GM18873 (cell line): ENCODE measurements at regions not wholly inside any gene's neighbourhood (a gene's known extent, or its start where the extent isn't known, plus 50 kb on each side); places are given as distances from the start of the nearest gene placed in this dataset.
"Not testable (repeated sequence)": the region's sequence is repeated elsewhere in the genome, so short reads cannot be mapped to it uniquely, and the experiment has no call there.

ENCODE experiments used
- ATAC-seq: cut with Tn5 transposase; IDR thresholded peaks from one replicate; pipeline ENCODE4 v1.9.1; 2021; ENCODE audit warnings: mild to moderate bottlenecking, moderate library complexity, moderate number of reproducible peaks; ENCODE audit not compliant: unreplicated experiment, low FRiP score

DNA sequence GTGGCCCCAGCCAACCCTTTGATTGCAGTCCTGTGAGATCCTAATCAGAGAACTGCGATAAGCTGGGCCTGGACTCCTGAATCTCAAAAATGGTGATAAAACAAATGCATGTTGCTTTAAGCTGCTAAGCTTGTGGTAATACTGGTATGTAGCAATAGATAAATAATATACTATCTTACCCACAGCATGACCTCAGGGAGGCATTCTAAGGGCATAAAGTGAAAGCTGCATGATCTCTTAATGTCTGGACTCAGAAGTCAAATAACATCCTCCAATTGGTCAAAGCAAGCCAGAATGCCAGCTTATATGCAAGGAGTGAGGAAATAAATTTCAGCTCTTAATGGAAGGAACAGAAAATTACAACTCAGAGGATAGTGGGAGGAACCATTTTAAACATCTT lies 246.1 kb downstream of the FSIP2 start:
- ATAC-seq: no peak

DNA sequence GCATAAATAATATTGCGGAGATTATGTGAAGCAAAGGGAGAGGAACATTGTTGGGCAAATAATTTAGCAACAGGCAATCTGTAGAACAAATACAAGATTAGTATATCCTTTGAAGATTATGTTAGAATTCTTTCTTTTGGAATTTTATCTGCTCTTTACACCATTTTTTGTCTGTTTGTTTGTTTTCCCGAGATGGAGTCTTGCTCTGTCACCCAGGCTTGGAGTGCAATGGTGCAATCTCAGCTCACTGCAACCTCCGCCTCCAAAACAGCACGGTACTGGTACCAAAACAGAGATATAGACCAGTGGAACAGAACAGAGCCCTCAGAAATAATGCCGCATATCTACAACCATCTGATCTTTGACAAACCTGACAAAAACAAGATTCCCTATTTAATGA lies 250.3 kb downstream of the FSIP2 start:
- ATAC-seq: not testable (repeated sequence)

DNA sequence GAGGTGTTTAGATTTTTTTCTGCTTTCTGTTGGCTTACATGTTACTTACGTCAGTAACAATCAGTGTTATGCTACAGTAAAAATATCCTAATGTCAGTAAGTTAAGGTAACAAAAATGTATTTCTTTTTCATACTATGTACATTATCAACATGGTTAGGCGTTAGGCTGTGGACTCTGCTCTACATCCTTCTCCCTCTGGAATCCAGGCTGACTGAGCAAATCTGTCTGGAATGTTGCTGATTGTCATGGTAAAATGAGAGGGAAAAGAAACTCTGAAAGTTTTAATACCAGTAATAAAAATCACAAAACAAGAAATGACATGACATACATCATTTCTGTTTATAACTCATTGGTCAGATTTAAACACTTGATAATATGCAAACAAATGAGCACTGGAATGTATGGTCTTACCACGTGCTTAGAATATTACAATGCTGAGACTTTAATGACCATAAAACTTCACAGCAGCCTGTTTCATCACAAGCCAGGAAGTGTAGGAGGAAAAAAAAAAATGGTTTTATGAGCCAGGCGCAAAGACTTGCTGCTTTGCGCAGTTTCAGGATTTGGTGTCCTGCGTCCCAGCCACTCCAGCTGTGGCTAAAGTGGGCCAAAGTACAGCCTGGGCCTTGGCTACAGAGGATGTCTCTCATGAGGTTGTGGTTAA lies 252.4 kb downstream of the FSIP2 start:
- no peak for ATAC-seq

DNA sequence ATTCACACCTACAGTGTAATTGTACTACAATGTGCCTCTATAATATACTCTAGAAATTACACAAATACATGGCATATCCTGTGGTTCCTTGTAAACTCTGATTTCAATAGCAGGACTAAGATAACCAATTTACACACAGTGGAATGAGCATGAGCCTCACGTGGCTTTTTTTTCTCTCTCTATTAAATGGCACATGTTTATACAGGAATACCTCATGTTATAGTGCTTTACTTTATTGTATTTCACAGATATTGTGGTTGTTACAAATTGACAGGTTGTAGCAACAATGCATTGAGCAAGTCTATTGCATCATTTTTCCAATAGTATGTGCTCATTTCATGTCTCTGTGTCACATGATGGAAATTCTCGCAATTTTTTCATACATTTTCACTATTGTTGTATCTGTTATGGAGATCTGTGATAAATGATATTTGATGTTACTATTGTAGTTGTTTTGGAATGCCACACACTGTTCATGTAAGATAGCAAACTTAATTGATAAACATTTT lies 260.0 kb downstream of the FSIP2 start:
- no peak for ATAC-seq

DNA sequence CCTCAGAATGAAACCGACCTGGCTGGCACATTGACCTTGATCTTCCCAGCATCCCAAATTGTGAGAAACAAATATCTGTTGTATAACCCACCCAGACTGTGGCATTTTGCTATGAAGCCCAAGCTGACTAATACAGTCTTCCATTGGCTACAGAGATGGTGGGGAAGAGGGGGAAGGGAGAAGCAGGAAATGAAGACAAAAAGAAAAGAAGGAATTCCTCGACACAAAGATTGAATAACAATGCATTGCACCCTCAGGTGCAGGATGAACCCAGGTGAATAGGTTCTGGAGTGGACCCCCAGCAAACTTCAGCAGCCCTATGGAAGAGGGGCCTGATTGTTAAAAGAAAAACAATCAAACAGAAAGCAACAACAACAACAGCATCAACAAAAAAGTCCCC lies 270.7 kb downstream of the FSIP2 start:
- no peak for ATAC-seq

DNA sequence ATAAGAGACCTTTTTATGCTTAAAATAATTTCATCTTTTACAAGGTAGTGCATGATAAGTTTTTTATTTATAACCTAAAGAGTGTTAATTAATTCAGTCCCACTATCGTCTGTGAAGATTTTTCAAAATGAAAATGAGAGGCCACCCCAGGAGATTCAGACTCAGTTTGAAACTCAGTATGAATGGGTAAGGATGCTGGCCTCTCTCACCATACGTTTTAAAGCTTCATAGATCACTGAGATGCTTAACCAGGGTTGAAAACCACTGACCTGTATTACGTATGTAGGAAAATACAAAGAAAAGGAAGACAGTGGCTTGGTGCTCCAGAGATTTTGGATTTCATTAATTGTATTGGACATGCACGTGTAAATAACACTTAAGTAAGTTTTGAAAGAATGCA lies 278.7 kb downstream of the FSIP2 start:
- no peak for ATAC-seq

DNA sequence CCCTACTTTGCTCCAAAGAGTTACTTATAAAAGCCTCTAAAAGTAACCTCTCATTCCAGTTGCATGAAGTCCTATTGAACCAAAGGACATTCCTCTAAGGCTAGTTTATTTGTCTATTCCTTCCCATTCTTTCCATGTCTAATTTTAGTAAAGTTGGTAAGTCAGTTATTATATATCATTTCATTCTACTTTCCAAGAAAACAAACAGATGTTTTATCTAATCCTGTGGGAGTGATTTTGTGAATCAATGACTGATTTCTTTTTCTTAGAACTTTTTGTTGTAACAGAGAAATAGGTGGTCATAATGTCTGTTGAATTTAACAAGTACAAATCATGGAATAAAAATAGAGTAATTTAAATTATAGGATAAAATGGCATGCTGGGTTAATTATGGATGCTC lies 286.3 kb downstream of the FSIP2 start:
- no peak for ATAC-seq

DNA sequence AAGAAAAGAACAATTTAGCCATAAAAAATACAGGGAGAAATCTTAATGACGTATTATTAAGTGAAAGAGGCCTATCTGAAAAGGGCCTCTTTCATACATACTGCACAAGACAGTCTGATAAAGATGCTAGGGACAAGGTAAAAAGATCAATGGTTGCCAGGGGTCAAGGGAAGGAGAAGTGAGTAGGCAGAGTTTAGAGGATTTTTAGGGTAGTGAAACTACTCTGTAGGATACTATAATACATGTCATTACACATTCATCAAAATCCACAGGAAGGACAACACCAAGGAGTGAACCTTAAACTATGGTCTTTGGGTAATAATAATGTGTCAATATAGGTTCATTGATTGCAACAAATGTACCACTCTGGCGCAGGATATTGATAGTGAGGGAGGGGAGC lies 289.3 kb downstream of the FSIP2 start:
- ATAC-seq: no peak

DNA sequence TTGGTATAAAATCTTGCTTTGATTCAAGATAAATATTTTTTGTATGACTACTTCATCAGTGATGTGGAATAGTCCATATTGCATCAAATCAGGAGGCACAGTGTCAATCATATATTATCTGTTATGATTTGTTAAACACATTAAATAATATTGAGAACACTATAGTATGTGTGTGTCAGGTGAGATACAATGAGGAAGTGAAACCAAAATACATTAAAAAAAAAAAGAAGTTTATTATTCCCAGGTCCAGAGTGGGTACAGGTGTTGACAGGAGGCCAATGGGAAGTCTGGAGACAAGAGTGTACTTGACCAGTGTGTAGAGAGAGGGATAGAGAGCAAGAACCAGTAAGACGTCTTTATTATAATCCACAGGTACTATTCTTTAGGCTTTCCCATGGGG lies 292.6 kb downstream of the FSIP2 start:
- no peak for ATAC-seq

DNA sequence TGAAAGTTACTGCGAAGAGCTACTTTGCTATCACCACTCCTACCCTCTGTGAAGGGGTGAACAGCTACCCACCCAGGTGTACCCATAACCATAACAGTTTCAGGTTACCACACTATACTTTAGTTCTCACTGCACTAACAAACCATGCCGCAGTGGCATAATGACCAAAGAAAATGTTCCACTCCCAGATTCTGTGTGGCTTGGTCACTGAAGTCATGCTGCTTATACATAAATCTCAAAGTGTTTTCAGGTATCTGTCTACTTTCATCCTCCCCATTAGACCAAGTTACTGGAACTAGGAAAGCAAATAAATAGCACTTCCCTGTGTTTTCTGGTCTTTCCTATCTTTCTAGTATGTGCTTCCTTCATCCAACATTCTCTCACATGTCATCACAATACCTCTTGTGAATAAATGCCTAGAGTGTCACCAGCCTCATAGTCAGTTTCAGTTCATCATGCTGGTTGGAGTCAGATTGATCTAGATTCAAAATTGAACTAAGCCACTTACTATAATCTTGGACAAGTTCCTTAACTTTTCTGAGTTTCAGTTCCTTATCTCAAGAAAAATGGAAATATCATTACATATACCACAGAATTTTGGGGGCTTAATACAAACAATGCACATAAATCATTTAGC lies 293.6 kb downstream of the FSIP2 start:
- ATAC-seq: no peak

DNA sequence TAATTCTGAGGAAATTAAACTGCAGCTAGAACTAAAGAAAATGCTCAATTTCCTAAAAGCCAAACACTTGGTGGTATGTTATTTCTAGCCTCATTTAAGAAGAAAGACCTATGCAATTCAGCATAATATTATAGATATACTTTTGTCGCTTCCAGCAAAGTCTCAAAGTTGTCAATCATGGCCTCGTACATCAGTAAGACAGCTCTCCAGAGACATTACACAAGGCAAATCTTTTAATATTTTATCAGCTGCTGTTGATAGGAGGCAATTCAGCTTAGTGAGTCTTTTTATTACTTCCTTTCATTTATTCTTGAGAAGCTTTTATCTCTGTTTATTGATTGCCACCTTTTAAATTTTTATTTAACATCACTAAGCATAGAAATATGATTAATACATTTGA lies 294.3 kb downstream of the FSIP2 start:
- no peak for ATAC-seq

DNA sequence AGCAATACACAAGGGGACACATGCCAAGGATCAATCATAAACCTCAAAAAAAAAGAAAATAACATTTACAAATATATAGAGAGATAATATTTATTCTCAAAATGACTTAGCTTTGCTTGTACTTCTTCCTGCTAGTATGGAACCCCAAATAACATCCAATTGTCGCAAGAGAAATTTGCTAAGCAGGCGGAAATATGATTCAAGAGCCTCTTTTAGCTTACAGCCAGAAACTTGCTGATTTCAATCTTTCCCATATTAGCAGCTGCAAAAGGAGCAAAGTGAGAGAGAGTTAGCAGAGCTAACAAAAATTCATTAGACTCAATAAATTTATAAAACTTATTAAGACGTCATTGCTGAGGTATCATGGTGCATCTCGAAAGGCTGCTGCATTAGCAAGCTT lies 294.9 kb downstream of the FSIP2 start:
- no peak for ATAC-seq

DNA sequence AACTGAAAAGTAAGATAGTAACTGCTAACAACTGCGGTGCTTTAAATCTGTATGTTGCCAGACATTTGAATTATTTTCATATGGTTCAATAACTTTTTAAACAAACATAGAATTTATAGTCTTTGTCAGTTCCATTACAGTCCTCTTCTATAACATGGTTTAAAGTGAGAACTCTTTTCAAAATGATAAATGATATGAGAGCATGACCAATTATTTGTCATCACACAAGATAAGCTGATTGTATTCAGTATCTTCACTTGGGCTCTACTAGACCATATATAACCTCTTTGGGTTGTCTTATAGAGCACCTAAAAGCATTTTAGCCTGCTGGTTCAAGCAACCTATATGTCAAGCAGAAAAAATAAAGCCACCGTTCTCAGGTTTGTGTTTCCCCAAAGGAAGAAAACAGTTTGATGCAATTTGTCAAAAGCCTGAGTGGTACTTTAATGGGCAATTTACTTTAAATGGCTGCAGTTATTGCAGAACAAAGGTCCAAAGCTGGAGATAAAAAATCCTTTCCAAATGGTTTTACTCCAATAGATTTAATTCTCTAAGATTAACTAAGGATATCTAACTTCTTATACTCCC lies 298.4 kb downstream of the FSIP2 start:
- no peak for ATAC-seq

DNA sequence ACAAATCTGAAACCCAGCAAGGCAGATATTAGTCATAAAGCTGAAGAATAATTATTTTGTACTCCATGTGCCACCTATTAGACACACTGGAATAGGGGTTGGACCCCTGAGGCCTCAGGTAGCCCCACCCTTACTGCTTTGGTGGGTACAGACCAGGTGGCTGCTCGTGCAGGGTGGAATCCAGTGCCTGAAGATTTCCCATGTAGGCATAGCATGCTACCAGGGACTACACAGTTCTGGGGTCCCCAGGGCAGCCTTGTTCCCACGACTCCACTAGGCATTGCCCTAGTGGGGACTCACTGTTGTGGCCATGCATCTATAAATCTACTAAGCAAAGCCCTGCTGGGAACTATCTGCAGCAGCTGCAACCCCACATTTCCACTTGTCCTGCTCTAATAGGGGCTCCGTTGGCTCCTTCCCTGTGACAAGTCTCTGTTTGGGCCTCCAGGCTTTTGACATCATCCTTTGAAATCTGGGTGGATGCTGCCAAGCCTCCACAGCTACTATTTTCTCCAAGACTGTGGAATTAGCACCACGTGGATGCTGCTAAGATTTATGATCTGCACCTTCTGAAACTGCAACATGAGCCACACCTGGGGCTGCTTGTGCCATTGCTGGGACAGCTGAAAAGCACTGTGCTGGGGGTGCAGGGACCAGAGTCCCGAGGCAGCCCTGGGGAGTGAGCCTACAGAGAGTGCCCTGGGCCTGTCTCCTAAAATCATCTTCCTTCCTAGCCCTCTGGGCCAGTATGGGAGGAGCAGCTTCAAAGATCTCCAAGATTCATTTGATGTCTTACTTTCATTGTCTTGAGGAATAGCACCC lies 303.8 kb downstream of the FSIP2 start:
- no peak for ATAC-seq

DNA sequence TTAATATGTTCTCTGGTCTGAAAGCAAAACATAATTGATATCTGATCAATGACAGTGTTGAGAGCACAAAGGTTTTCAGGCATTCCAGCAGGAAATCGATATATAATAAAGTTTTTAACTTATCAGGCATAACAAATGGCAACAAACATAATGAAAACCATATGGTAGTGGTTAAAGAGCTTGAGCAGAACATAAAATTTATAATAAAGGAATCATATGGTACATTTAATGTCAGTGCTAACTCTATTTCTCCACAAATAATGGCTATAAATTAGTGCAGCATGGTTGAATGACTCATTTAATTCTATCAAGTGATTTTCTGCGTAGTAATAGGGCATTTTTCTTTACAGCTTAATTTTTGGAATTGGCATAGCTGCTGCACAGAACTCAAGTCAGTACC lies 306.2 kb downstream of the FSIP2 start:
- no peak for ATAC-seq

DNA sequence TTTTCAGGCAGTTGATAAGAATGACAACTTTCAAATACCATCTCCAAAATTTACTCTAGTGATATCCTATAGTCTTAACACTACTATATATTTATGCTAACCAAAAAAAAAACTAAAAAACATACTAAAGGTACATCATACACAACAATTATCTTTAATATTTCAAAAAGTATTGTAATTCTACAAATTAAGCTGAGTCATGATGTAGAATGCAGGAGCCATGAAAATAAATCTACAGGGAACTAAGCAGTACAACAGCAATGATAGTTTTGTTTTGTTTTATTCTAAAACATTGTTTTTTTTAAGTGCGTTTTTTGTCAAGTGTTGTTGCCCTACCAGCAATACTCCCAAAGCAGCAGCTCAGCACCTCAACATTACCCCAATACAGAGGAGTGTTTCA lies 314.3 kb downstream of the FSIP2 start:
- no peak for ATAC-seq

DNA sequence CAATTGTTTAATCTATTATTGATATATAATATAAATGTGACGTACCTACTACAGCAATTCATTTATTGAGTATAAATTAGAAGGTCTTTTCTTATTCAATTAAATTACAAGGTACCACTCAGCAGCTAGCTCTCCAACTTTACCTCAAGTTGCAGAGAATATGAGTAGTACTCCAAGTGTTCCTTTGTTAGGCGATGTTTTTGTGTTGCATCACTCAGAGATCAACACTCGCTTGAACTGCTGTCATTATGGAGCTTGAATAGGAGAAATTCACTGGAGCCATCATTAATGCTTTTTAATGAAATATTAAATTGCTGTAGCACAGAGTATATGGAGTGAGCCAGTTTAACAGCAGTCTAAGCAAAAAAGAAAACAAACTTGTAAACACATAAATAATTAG lies 320.0 kb downstream of the FSIP2 start:
- no peak for ATAC-seq

DNA sequence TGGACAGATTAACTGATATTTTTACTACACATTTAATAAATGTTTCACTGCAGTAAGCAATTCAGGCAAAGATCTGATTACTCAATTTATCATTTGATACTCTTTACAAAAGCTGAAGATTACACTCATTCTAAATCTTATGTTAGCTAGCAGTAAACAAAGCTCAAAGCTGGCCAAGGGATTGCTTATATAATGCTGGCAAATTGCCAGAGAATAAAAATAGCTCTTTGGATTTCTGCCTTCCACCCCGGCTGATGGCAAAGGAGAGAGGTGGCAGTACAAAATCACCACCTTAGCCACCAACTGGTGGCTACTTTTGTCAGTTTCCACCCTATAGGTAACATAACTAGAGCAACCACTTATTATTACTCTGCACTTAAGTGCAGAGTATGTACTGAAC lies 320.5 kb downstream of the FSIP2 start:
- no peak for ATAC-seq

DNA sequence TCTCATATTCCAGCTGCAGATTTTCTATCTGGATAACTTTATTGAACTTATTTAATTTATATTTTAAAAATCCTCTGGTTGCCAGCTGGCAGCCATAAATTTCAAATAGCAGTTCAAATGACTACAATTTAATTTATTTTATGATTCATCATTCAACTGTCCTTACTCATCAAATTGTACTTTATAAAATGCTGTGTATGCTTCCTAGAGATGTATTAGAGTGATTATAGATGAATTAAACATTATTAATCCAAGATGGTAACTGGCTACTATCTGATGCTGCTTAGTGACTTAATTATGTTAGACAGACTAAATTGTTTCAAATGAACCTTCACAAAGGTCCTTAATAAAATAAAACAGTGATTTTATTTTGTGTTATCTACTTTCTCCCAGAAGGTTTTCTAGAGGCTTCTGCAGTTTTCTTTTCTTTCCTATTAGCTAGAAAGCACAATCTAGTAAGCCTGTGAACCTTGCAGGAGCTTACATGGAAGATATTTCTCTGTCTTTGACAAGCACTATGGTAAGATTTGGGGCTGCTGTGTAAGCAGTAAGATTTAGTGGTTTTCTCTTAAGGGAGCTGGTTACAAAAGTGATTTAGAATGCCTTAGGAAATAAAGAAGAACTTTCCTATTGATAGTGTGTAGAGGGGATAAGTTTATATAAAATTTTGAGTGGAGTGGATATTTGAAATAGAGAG lies 322.3 kb downstream of the FSIP2 start:
- no peak for ATAC-seq

DNA sequence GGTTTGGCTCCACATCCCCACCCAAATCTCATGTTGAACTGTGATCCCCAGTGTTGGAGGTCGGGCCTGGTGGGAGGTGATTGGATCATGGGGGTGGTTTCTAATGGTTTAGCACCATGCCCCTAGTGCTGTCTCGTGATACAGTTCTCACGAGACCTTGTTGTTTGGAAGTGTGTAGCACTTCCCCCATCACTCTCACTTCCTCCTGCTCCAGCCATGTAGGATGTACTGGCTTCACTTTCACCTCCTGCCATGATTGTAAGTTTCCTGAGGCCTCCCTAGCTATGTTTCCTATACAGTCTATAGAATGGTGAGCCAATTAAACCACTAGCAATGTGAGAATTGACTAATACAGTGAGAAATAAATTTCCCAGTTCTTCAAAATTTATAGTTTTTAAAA lies 325.9 kb downstream of the FSIP2 start:
- no peak for ATAC-seq

DNA sequence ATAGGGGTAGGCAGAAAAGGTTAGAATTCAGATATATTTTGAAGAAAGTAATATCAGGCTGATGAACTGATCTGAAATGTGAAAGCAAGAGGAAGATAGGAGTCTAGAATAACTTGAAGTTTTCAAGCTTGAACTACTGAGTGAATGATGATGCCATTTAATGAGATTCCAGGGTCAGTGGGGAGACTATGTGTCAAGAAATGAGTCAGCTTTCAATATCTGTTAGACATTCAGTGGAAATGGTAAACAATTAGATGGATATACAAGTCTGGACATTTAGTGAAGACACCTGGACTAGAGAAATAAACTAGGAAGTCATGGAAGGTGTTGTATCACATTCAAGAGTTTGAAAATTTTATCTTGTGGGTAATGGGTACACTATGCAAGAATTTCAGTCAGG lies 326.9 kb downstream of the FSIP2 start:
- ATAC-seq: no peak
